ENCODE measurements at regions not wholly inside any gene's neighbourhood (a gene's known extent, or its start where the extent isn't known, plus 50 kb on each side); places are given as distances from the start of the nearest gene placed in this dataset.
"Not testable (repeated sequence)": the region's sequence is repeated elsewhere in the genome, so short reads cannot be mapped to it uniquely, and the experiment has no call there.

DNA sequence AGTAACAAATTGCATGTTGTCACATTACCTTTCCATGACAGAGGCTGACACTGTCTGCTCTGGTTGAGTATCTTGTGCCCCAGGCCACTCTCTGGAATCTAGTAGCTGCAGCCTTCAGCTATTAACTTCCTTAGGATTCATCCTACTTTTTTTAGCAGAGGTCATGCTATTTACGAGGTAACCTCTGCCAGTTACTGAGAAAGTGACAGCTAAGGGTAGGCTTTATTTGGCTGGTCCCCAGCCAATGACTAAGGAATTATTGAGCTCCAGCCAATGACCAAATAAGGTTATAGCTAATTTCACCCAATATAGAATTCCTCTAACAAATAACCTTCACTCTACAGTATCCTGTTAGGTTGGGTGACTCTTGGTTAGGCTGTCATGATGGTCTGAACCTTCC, 1361.7 kb downstream of the XPNPEP1 start:
- Mint-ChIP-seq H3K27me3 (no peaks in the 10 kb centered on the region), H3K27ac (no peak overlapping the region), H3K4me3 (no peak overlapping the region), H3K4me1 (no peaks in the 10 kb centered on the region), H3K36me3 (ENCODE audit: low read depth) (no peaks in the 10 kb centered on the region), H3K9me3 (no peaks in the 10 kb centered on the region)
- ChIA-PET POLR2A (no interaction called here), CTCF (no interaction called here)
- DNase-seq, result no peak

DNA sequence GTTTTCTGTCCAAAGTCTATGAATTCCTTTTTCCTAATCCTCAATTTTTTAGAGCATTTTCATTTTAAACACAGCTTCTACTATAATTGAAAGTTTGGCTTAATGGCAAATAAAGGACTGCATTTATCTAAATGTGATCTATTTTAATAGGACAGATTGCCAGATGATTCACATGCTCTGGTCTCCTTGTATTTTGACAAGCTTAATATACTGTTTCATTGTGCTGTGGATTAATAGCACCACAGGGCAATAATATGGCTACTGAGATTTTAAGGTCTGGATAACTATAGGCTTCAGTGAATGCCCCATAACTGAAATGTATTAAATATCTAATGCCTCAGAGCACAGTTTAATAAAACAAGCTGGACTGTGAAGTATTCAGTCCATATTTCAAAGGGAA, 1362.8 kb downstream of the XPNPEP1 start:
- ChIA-PET POLR2A (no interaction called here), CTCF (no interaction called here)
- no peak overlapping the region for H3K27ac Mint-ChIP-seq
- H3K36me3 Mint-ChIP-seq (ENCODE audit: low read depth), result no peaks in the 10 kb centered on the region
- no peak for DNase-seq
- no peaks in the 10 kb centered on the region for H3K9me3 Mint-ChIP-seq
- no peaks in the 10 kb centered on the region for H3K4me1 Mint-ChIP-seq
- no peaks in the 10 kb centered on the region for H3K27me3 Mint-ChIP-seq
- no peak overlapping the region for H3K4me3 Mint-ChIP-seq

DNA sequence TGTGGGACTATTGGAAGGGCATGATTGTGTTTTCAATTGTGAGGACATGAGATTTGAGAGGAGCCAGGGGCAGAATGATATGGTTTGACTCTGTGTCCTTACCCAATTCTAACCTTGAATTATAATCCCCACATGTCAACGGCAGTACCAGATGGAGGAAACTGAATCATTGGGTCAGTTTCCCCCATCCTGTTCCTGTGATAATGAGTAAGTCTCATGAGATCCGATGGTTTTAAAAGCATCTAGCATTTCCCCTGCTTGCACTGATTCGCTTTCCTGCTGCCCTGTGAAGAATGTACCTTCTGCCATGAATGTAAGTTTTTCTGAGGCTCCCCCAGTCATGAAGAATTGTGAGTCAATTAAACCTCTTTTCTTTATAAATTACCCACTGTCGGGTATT, 1367.1 kb downstream of the XPNPEP1 start:
- H3K4me3 Mint-ChIP-seq, result no peak overlapping the region
- no peak for DNase-seq
- ChIA-PET POLR2A (no interaction called here), CTCF (no interaction called here)
- no peaks in the 10 kb centered on the region for H3K9me3 Mint-ChIP-seq
- H3K4me1 Mint-ChIP-seq, result no peaks in the 10 kb centered on the region
- H3K36me3 Mint-ChIP-seq (ENCODE audit: low read depth), result no peaks in the 10 kb centered on the region
- H3K27me3 Mint-ChIP-seq, result no peaks in the 10 kb centered on the region
- H3K27ac Mint-ChIP-seq, result no peak overlapping the region

DNA sequence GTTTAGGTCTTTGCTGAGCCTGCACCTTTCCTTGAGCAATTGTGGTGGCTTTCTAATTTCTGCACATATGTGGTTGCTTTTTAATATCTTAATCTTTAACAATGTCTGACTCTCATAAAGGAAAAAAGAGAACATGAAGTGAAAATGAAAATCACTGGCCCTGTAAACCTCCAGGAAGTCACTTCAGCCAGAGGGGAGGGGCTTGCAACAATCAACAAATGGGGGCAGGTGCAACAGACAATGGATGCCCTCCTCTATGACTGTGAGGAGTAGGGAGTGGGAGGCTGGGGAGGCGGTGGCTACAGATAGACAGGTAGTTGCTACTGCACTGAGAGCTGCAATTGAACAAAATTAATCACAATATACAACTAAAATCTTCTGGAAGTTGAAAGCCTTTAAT, 1377.4 kb downstream of the XPNPEP1 start:
- Mint-ChIP-seq H3K27ac (no peak overlapping the region), H3K27me3 (no peaks in the 10 kb centered on the region), H3K9me3 (no peaks in the 10 kb centered on the region), H3K36me3 (ENCODE audit: low read depth) (no peaks in the 10 kb centered on the region), H3K4me3 (no peak overlapping the region), H3K4me1 (no peaks in the 10 kb centered on the region)
- CTCF ChIA-PET, result no interaction called here
- no peak for DNase-seq
- POLR2A ChIA-PET, result no interaction called here

DNA sequence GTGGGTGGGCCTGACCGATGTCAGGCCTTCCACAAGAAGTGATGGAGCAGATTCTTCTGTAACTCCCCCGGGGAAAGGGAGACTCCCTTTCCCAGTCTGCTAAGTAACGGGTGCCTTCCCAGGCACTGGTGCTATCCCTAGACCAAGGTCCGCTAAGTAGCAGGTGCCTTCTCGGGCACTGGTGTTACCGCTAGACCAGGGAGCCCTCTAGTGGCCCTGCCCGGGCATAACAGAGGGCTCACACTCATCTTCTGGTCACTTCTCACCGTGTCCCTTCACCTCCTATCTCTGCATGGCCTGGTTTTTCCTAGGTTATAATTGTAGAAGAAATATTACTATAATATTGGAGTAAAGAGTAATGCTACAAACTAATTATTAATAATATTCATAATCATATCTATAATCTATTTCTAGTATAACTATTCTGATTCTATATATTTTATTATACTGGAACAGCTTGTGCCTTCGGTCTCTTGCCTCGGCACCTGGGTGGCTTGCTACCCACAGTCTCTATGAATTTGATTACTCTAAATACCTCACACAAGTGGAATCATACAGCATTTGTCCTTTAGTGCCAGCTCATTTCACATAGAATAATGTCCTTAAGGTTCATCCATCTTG, 1378.7 kb downstream of the XPNPEP1 start:
- Mint-ChIP-seq H3K36me3 (ENCODE audit: low read depth) (no peaks in the 10 kb centered on the region), H3K9me3 (no peaks in the 10 kb centered on the region), H3K27ac (no peak overlapping the region), H3K4me3 (no peak overlapping the region), H3K27me3 (no peaks in the 10 kb centered on the region), H3K4me1 (no peaks in the 10 kb centered on the region)
- ChIA-PET POLR2A (no interaction called here), CTCF (no interaction called here)
- DNase-seq, result peak; percentile 32

DNA sequence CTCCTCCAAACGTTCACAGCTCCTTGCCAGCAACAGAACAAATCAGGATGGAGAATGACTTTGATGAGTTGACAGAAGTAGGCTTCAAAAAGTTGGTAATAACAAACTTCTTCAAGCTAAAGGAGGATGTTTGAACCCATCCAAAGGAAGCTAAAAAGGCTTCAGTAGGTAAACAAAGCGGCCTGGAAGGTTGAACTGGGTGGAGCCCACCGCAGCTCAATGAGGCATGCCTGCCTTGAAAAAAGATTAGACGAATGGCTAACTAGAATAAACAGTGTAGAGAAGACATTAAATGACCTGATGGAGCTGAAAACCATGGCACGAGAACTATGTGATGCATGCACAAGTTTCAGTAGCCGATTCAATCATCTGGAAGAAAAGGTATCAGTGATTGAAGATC, 1369.0 kb upstream of the SORCS1 start:
- H3K9me3 Mint-ChIP-seq, result peaks cover 15% of the 10 kb centered on the region
- H3K27me3 Mint-ChIP-seq; H3K4me3 Mint-ChIP-seq; H3K27ac Mint-ChIP-seq; CTCF ChIA-PET; POLR2A ChIA-PET; H3K4me1 Mint-ChIP-seq; H3K36me3 Mint-ChIP-seq (ENCODE audit: low read depth); DNase-seq: not testable (repeated sequence)

DNA sequence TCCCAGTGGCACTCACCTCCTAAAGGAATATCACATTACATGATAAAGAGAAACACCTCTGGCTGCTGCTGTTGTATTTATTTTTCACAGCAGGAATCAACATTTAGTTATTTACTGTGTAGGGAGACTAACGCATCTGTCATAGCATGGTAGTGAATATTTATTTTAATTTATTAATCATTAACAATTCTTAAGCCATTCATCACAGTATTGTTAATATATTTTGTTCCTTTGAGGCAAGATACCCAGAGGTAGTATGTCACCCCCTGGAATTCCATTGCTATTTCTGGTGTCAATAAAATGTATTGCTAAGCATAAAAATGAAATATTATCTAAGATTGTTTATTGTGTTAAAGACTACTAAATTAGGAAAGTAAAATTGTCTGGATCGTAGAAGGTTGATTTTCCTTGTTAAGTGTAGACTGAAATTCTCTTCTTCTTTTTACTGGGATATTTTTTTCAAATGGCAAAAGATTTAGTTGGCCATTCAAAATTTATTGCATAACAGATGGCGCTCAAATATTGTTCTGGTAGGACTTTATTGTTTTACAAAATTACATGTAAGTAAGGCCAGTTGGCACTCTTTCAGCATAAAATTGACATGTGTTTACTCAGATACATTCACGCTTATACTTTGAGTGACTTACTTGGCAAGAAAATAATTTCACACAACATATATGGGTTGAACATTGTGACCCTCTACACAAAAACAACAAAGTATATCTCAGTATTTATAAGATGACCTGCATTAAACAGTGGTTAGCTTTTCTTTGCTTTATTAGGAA, 1358.7 kb upstream of the SORCS1 start:
- CTCF ChIA-PET, result no interaction called here
- peaks cover 2% of the 10 kb centered on the region for H3K9me3 Mint-ChIP-seq

DNA sequence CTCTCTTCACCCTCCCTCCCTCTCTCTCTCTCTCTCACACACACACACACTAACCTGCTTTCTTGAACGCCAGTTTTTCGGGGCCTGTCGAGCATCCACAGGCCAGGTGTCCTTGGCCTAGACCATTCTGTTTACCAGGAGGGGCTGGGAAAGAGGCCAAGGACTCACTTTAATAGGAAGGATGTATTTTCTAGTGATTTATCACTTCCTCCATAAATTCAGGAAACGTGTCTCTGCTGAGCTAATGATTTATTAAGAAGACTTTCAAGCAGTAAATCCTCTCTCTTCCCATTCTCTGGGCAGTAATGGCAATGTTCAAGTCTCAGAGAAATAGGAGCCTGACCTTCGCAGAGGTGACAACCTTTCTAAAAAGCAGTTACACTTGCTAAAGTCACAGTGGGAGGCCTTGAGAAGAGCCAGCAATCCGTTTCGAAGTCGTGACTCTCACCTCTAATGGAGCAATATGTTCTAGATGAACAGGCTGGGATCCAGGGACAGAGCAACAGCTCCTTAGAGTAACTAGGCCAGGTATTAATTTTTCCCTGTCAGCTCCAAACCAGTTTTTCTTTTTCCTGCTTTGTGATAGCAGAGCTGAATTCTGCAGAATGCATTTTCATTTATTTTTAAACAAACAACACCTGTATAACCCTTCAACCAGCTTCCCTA, 1357.5 kb upstream of the SORCS1 start:
- Mint-ChIP-seq H3K4me3 (no peak overlapping the region), H3K4me1 (no peaks in the 10 kb centered on the region), H3K9me3 (peaks cover 2% of the 10 kb centered on the region), H3K27ac (no peak overlapping the region), H3K36me3 (ENCODE audit: low read depth) (no peaks in the 10 kb centered on the region), H3K27me3 (no peaks in the 10 kb centered on the region)
- ChIA-PET CTCF (interaction anchor here (0.7 kb wide), 1 partner anchor 1014 kb away, joined by 3 read pairs; no protein-coding TSS in a partner anchor), POLR2A (no interaction called here)
- no peak for DNase-seq

More for the DNA sequence above, 1358.7 kb upstream of the SORCS1 start:
- no peak for DNase-seq
- H3K27me3 Mint-ChIP-seq, result no peaks in the 10 kb centered on the region
- no peak overlapping the region for H3K4me3 Mint-ChIP-seq
- no peaks in the 10 kb centered on the region for H3K36me3 Mint-ChIP-seq (ENCODE audit: low read depth)
- H3K27ac Mint-ChIP-seq, result no peak overlapping the region
- H3K4me1 Mint-ChIP-seq, result no peaks in the 10 kb centered on the region
- POLR2A ChIA-PET, result no interaction called here

DNA sequence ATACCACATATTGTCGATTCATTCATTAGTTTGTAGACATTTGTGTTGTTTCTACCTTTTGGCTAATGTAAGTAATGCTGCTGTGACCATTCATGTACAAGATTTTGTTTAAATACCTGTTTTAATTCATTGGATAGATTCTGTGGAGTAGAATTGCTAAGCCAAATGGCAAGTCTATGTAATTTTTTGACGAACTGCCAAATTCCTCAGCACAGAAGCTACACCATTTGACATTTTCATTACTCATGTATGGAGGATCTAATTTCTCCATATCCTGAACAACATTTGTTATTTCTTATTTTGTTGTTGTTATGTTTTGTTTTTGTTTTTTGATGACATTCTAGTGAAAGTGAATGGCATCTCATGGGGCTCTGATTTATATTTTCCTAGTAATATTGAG, 1351.3 kb upstream of the SORCS1 start:
- H3K27me3 Mint-ChIP-seq, result no peaks in the 10 kb centered on the region
- CTCF ChIA-PET, result no interaction called here
- H3K27ac Mint-ChIP-seq, result no peak overlapping the region
- H3K4me3 Mint-ChIP-seq, result no peak overlapping the region
- no peak for DNase-seq
- H3K36me3 Mint-ChIP-seq (ENCODE audit: low read depth), result no peaks in the 10 kb centered on the region
- H3K4me1 Mint-ChIP-seq, result no peaks in the 10 kb centered on the region
- POLR2A ChIA-PET, result no interaction called here
- peaks cover 2% of the 10 kb centered on the region for H3K9me3 Mint-ChIP-seq

DNA sequence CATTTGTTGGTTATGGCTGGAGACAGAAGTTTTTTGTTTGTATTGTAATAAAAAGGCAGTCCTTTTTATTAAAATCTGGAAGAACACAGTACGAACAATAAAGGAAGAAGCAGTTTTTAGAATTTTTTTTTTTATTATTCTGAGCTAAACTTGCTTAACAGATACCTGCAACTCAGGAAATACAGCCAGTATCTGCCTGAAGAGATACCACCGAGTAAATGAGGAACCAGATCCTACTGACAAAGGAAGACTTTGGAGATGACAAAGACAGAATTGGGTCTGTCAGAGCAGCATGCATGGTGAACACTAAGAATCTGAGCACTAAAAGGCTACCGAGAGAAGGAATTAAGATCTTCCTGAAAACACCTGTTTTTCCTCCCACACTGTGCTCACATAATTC, 1335.9 kb upstream of the SORCS1 start:
- no peaks in the 10 kb centered on the region for H3K36me3 Mint-ChIP-seq (ENCODE audit: low read depth)
- H3K27me3 Mint-ChIP-seq, result no peaks in the 10 kb centered on the region
- no peak overlapping the region for H3K27ac Mint-ChIP-seq
- no peak for DNase-seq
- H3K4me1 Mint-ChIP-seq, result no peaks in the 10 kb centered on the region
- no peak overlapping the region for H3K4me3 Mint-ChIP-seq
- CTCF ChIA-PET, result no interaction called here
- POLR2A ChIA-PET, result no interaction called here
- peaks cover 17% of the 10 kb centered on the region for H3K9me3 Mint-ChIP-seq

DNA sequence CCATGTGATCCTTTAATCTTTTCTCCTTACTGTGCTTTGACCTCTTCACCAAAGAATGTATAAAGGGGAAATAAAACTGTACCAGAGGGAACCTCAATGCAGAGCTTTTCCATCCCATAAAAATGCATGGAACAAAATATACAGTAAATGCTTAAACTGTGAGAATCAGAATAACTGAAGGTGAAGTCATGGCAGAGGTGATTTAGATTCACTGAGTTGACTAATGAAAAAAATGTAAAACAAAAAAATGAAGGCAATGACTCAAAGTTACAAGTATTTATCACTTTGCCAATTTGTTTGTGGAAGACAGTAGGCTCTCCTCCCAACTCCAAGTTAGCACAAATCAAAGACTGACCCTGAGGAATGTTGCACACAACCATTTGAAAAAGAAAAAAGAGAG, 1331.6 kb upstream of the SORCS1 start:
- H3K27me3 Mint-ChIP-seq, result no peaks in the 10 kb centered on the region
- peaks cover 11% of the 10 kb centered on the region for H3K9me3 Mint-ChIP-seq
- POLR2A ChIA-PET, result no interaction called here
- CTCF ChIA-PET, result no interaction called here
- H3K36me3 Mint-ChIP-seq (ENCODE audit: low read depth), result no peaks in the 10 kb centered on the region
- DNase-seq, result no peak
- no peaks in the 10 kb centered on the region for H3K4me1 Mint-ChIP-seq
- H3K4me3 Mint-ChIP-seq, result no peak overlapping the region
- H3K27ac Mint-ChIP-seq, result no peak overlapping the region

DNA sequence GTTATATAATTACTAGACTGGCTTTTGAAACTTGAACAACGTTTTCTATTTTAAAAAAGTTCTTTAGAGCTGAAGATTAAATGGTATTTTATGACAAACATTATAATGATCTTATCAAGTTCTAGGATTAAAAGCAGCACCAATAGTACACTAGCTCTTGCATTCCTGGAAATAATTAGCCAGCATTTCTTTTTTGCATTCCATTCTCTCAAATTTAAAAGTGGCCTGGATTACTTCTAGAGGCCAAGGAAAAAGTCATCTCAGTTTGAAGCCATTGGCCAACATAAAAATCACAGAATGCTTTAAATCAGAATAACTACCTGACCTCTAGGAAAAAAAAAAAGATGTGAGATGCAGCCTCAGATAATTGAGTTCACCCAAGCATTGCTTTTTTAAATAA, 1326.4 kb upstream of the SORCS1 start:
- H3K27ac Mint-ChIP-seq, result no peak overlapping the region
- H3K4me3 Mint-ChIP-seq, result no peak overlapping the region
- ChIA-PET POLR2A (no interaction called here), CTCF (no interaction called here)
- H3K27me3 Mint-ChIP-seq, result no peaks in the 10 kb centered on the region
- no peaks in the 10 kb centered on the region for H3K4me1 Mint-ChIP-seq
- peaks cover 8% of the 10 kb centered on the region for H3K9me3 Mint-ChIP-seq
- no peaks in the 10 kb centered on the region for H3K36me3 Mint-ChIP-seq (ENCODE audit: low read depth)
- no peak for DNase-seq

DNA sequence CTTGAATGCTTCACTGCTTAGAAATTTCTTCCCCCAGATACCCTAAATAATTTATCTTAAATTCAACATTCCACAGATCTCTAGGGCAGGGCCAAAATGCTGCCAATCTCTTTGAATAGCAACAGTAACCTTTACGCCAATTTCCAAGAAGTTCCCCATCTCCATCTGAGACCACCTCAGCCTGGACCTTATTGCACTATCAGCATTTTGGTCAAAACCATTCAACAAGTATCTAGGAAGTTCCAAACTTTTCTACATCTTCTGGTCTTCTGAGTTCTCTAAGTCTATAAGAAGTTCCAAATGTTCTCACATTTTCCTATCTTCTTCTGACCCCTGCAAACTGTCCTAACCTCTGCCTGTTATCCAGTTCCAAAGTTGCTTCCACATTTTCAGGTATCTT, 1306.9 kb upstream of the SORCS1 start:
- ChIA-PET CTCF (no interaction called here), POLR2A (no interaction called here)
- Mint-ChIP-seq H3K27me3 (peaks cover 7% of the 10 kb centered on the region), H3K4me1 (no peaks in the 10 kb centered on the region), H3K36me3 (ENCODE audit: low read depth) (no peaks in the 10 kb centered on the region), H3K4me3 (no peak overlapping the region), H3K27ac (no peak overlapping the region), H3K9me3 (no peaks in the 10 kb centered on the region)
- DNase-seq, result no peak

DNA sequence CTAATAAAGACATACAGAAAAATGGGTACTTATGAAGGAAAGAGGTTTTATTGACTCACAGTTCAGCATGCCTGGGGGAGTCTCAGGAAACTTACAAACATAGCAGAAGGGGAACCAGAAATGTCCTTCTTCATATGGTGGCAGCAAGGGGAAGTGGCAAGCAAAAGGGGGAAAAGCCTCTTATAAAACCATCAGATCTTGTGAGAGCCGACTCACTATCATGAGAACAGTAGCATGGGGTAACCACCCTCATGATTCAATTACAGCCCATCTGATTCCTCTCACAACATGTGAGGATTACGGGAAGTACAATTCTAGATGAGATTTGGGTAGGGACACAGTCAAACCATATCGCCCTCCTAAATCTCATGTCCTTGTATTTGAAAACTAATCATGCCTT, 1305.4 kb upstream of the SORCS1 start:
- Mint-ChIP-seq H3K36me3 (ENCODE audit: low read depth) (no peaks in the 10 kb centered on the region), H3K27ac (no peak overlapping the region), H3K9me3 (no peaks in the 10 kb centered on the region), H3K27me3 (peaks cover 9% of the 10 kb centered on the region), H3K4me3 (no peak overlapping the region), H3K4me1 (no peaks in the 10 kb centered on the region)
- ChIA-PET POLR2A (no interaction called here), CTCF (no interaction called here)
- no peak for DNase-seq

Data from activated CD4-positive, alpha-beta T cell treated with anti-CD3 and anti-CD28 coated beads, Interleukin-2, amount 10 ng/mL, durations not matched to agents 7 days and 5 days (primary cell).